ENCODE measurements at regions not wholly inside any gene's neighbourhood (a gene's known extent, or its start where the extent isn't known, plus 50 kb on each side); places are given as distances from the start of the nearest gene placed in this dataset.

GRCh38 chr1:55876276-55877060 is 661.3 kb upstream of the USP24 start:
- ATAC-seq (ENCODE audit: insufficient read depth, low FRiP score) (no peak), DNase-seq (no peak)
- no peak for TF ChIP-seq CTCF (IDR thresholded peaks at IDR 0.05; ENCODE audit: control extremely low read depth, extremely low read depth)
- Histone ChIP-seq H3K4me3 (no peak overlapping the region), H3K36me3 (ENCODE audit: control insufficient read depth in 4 of 4, insufficient read depth in 4 of 4, low read length in 4 of 4) (no peaks in the 10 kb centered on the region), H3K9me3 (ENCODE audit: control insufficient read depth in 4 of 4, insufficient read depth in 3 of 4, low read length in 3 of 4) (no peaks in the 10 kb centered on the region), H3K27ac (ENCODE audit: low read depth in 1 of 2, low read length in 1 of 2) (no peak overlapping the region), H3K27me3 (ENCODE audit: control insufficient read depth in 3 of 3, insufficient read depth in 3 of 3, low read length in 2 of 3) (no peaks in the 10 kb centered on the region), H3K4me1 (ENCODE audit: control insufficient read depth in 5 of 5, insufficient read depth in 5 of 5, low read length in 5 of 5) (peaks cover 0 to 9% (median 0%) of the 10 kb centered on the region in 5 donors), H3K9ac (ENCODE audit: insufficient read depth in 1 of 2, low read length in 2 of 2) (no peak overlapping the region)
- 81 to 90% methylated on average over 1 of the region's 1 CpG for WGBS, 2 donors

- no peaks in the 10 kb centered on the region for H3K9me3 ChIP-seq (ENCODE audit: control insufficient read depth in 4 of 4, insufficient read depth in 3 of 4, low read length in 3 of 4)
- H3K9ac ChIP-seq (ENCODE audit: insufficient read depth in 1 of 2, low read length in 2 of 2): no peak overlapping the region
- no peak overlapping the region for H3K4me3 ChIP-seq
- no peaks in the 10 kb centered on the region for H3K27me3 ChIP-seq (ENCODE audit: control insufficient read depth in 3 of 3, insufficient read depth in 3 of 3, low read length in 2 of 3)
- ATAC-seq (ENCODE audit: insufficient read depth, low FRiP score) (no peak), DNase-seq (no peak)
- no peaks in the 10 kb centered on the region for H3K36me3 ChIP-seq (ENCODE audit: control insufficient read depth in 4 of 4, insufficient read depth in 4 of 4, low read length in 4 of 4)
- peaks cover 0 to 7% (median 3%) of the 10 kb centered on the region in 5 donors for H3K4me1 ChIP-seq (ENCODE audit: control insufficient read depth in 5 of 5, insufficient read depth in 5 of 5, low read length in 5 of 5)
- H3K27ac ChIP-seq (ENCODE audit: low read depth in 1 of 2, low read length in 1 of 2): no peak overlapping the region
- no peak for TF ChIP-seq CTCF (IDR thresholded peaks at IDR 0.05; ENCODE audit: control extremely low read depth, extremely low read depth)
These were observed 654.9 kb upstream of the USP24 start for GRCh38 chr1:55870106-55870505.

GRCh38 chr1:55869065-55869464 is 653.9 kb upstream of the USP24 start:
- 51 to 89% methylated on average over 1 of the region's 1 CpG for WGBS, 2 donors
- H3K4me1 ChIP-seq (ENCODE audit: control insufficient read depth in 5 of 5, insufficient read depth in 5 of 5, low read length in 5 of 5): peaks cover 0 to 7% (median 3%) of the 10 kb centered on the region in 5 donors
- H3K36me3 ChIP-seq (ENCODE audit: control insufficient read depth in 4 of 4, insufficient read depth in 4 of 4, low read length in 4 of 4): no peaks in the 10 kb centered on the region
- DNase-seq (peak; percentile 81 to 85 (median 83)), ATAC-seq (ENCODE audit: insufficient read depth, low FRiP score) (no peak)
- H3K4me3 ChIP-seq: no peak overlapping the region
- no peak for TF ChIP-seq CTCF (IDR thresholded peaks at IDR 0.05; ENCODE audit: control extremely low read depth, extremely low read depth)
- H3K9ac ChIP-seq (ENCODE audit: insufficient read depth in 1 of 2, low read length in 2 of 2): no peak overlapping the region
- no peak overlapping the region for H3K27ac ChIP-seq (ENCODE audit: low read depth in 1 of 2, low read length in 1 of 2)
- no peaks in the 10 kb centered on the region for H3K9me3 ChIP-seq (ENCODE audit: control insufficient read depth in 4 of 4, insufficient read depth in 3 of 4, low read length in 3 of 4)
- H3K27me3 ChIP-seq (ENCODE audit: control insufficient read depth in 3 of 3, insufficient read depth in 3 of 3, low read length in 2 of 3): no peaks in the 10 kb centered on the region
